HepG2 (cell line): ENCODE measurements at regions not wholly inside any gene's neighbourhood (a gene's known extent, or its start where the extent isn't known, plus 50 kb on each side); places are given as distances from the start of the nearest gene placed in this dataset.

Experiments used
- ZNF205 ChIP-seq: IDR thresholded peaks from 2 replicates; pipeline ENCODE4 v1.6.1; 2018; ENCODE audit warnings: missing biosample characterization, missing genetic modification reagents
- ZNF569 ChIP-seq: sonication (generic); formaldehyde crosslinking; IDR thresholded peaks from 2 replicates; pipeline ENCODE4 v1.5.0; 2020; ENCODE audit warnings: mild to moderate bottlenecking, missing genetic modification reagents, moderate library complexity, borderline replicate concordance
- ZNF75D ChIP-seq: sonication (generic); formaldehyde crosslinking; IDR thresholded peaks from 2 replicates; pipeline ENCODE4 v1.8.1; 2023; ENCODE audit warnings: missing genetic modification reagents, mild to moderate bottlenecking, borderline replicate concordance
- ZSCAN30 ChIP-seq: sonication (generic); formaldehyde crosslinking; IDR thresholded peaks from 2 replicates; pipeline ENCODE4 v1.5.0; 2020; ENCODE audit warnings: mild to moderate bottlenecking, missing genetic modification reagents
- TF ChIP-seq, protein P1 (sequence below): sonication (generic); formaldehyde crosslinking; IDR thresholded peaks from 2 replicates; pipeline ENCODE4 v1.5.0; 2020; ENCODE audit warnings: mild to moderate bottlenecking, missing genetic modification reagents, borderline replicate concordance
- TF ChIP-seq, protein P2 (sequence below): sonication (generic); formaldehyde crosslinking; IDR thresholded peaks from 2 replicates; pipeline ENCODE4 v1.5.0; 2020; ENCODE audit warnings: mild to moderate bottlenecking, missing genetic modification reagents, moderate library complexity
- TF ChIP-seq, protein P3 (sequence below): sonication (generic); formaldehyde crosslinking; IDR thresholded peaks from 2 replicates; pipeline ENCODE4 v1.4.0; 2020; ENCODE audit warnings: mild to moderate bottlenecking, missing genetic modification reagents

DNA sequence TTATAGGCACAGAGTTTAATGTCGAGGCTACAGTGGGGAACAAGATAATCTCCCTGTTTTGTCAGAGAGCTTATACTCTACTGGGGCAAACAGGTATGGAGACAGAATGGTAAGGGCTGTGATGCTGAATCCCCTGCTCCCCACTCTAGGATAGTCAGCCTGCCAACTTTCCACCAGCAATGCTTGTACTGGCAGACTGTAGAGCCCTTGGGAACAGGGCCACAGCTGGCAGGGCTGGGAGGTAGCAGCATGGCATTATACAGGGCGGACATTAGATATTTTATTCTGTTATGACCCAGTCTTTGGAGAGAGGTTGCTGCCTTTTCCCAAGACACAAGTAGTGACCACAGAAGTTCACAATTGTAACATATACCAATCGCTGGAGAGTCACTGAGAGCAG is 91.2 kb downstream of the ARRDC4 start (continued):
- TF ChIP-seq, protein P1, sequence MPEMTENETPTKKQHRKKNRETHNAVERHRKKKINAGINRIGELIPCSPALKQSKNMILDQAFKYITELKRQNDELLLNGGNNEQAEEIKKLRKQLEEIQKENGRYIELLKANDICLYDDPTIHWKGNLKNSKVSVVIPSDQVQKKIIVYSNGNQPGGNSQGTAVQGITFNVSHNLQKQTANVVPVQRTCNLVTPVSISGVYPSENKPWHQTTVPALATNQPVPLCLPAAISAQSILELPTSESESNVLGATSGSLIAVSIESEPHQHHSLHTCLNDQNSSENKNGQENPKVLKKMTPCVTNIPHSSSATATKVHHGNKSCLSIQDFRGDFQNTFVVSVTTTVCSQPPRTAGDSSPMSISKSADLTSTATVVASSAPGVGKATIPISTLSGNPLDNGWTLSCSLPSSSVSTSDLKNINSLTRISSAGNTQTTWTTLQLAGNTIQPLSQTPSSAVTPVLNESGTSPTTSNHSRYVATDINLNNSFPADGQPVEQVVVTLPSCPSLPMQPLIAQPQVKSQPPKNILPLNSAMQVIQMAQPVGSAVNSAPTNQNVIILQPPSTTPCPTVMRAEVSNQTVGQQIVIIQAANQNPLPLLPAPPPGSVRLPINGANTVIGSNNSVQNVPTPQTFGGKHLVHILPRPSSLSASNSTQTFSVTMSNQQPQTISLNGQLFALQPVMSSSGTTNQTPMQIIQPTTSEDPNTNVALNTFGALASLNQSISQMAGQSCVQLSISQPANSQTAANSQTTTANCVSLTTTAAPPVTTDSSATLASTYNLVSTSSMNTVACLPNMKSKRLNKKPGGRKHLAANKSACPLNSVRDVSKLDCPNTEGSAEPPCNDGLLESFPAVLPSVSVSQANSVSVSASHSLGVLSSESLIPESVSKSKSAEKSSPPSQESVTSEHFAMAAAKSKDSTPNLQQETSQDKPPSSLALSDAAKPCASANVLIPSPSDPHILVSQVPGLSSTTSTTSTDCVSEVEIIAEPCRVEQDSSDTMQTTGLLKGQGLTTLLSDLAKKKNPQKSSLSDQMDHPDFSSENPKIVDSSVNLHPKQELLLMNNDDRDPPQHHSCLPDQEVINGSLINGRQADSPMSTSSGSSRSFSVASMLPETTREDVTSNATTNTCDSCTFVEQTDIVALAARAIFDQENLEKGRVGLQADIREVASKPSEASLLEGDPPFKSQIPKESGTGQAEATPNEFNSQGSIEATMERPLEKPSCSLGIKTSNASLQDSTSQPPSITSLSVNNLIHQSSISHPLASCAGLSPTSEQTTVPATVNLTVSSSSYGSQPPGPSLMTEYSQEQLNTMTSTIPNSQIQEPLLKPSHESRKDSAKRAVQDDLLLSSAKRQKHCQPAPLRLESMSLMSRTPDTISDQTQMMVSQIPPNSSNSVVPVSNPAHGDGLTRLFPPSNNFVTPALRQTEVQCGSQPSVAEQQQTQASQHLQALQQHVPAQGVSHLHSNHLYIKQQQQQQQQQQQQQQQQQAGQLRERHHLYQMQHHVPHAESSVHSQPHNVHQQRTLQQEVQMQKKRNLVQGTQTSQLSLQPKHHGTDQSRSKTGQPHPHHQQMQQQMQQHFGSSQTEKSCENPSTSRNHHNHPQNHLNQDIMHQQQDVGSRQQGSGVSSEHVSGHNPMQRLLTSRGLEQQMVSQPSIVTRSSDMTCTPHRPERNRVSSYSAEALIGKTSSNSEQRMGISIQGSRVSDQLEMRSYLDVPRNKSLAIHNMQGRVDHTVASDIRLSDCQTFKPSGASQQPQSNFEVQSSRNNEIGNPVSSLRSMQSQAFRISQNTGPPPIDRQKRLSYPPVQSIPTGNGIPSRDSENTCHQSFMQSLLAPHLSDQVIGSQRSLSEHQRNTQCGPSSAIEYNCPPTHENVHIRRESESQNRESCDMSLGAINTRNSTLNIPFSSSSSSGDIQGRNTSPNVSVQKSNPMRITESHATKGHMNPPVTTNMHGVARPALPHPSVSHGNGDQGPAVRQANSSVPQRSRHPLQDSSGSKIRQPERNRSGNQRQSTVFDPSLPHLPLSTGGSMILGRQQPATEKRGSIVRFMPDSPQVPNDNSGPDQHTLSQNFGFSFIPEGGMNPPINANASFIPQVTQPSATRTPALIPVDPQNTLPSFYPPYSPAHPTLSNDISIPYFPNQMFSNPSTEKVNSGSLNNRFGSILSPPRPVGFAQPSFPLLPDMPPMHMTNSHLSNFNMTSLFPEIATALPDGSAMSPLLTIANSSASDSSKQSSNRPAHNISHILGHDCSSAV (CRISPR knock-in tag), result no peak
- TF ChIP-seq ZSCAN30 (CRISPR knock-in tag), result no peak
- TF ChIP-seq ZNF569, result no peak
- no peak for TF ChIP-seq ZNF205
- TF ChIP-seq, protein P2, sequence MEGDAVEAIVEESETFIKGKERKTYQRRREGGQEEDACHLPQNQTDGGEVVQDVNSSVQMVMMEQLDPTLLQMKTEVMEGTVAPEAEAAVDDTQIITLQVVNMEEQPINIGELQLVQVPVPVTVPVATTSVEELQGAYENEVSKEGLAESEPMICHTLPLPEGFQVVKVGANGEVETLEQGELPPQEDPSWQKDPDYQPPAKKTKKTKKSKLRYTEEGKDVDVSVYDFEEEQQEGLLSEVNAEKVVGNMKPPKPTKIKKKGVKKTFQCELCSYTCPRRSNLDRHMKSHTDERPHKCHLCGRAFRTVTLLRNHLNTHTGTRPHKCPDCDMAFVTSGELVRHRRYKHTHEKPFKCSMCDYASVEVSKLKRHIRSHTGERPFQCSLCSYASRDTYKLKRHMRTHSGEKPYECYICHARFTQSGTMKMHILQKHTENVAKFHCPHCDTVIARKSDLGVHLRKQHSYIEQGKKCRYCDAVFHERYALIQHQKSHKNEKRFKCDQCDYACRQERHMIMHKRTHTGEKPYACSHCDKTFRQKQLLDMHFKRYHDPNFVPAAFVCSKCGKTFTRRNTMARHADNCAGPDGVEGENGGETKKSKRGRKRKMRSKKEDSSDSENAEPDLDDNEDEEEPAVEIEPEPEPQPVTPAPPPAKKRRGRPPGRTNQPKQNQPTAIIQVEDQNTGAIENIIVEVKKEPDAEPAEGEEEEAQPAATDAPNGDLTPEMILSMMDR (CRISPR knock-in tag), result no peak
- TF ChIP-seq ZNF75D (CRISPR knock-in tag), result no peak
- TF ChIP-seq, protein P3, sequence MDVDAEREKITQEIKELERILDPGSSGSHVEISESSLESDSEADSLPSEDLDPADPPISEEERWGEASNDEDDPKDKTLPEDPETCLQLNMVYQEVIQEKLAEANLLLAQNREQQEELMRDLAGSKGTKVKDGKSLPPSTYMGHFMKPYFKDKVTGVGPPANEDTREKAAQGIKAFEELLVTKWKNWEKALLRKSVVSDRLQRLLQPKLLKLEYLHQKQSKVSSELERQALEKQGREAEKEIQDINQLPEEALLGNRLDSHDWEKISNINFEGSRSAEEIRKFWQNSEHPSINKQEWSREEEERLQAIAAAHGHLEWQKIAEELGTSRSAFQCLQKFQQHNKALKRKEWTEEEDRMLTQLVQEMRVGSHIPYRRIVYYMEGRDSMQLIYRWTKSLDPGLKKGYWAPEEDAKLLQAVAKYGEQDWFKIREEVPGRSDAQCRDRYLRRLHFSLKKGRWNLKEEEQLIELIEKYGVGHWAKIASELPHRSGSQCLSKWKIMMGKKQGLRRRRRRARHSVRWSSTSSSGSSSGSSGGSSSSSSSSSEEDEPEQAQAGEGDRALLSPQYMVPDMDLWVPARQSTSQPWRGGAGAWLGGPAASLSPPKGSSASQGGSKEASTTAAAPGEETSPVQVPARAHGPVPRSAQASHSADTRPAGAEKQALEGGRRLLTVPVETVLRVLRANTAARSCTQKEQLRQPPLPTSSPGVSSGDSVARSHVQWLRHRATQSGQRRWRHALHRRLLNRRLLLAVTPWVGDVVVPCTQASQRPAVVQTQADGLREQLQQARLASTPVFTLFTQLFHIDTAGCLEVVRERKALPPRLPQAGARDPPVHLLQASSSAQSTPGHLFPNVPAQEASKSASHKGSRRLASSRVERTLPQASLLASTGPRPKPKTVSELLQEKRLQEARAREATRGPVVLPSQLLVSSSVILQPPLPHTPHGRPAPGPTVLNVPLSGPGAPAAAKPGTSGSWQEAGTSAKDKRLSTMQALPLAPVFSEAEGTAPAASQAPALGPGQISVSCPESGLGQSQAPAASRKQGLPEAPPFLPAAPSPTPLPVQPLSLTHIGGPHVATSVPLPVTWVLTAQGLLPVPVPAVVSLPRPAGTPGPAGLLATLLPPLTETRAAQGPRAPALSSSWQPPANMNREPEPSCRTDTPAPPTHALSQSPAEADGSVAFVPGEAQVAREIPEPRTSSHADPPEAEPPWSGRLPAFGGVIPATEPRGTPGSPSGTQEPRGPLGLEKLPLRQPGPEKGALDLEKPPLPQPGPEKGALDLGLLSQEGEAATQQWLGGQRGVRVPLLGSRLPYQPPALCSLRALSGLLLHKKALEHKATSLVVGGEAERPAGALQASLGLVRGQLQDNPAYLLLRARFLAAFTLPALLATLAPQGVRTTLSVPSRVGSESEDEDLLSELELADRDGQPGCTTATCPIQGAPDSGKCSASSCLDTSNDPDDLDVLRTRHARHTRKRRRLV, result no peak
